GM18870 (cell line): ENCODE measurements at regions not wholly inside any gene's neighbourhood (a gene's known extent, or its start where the extent isn't known, plus 50 kb on each side); places are given as distances from the start of the nearest gene placed in this dataset.

Experiments used
- ATAC-seq: cut with Tn5 transposase; IDR thresholded peaks from one replicate; pipeline ENCODE4 v1.9.1; 2021; ENCODE audit warnings: moderate library complexity; ENCODE audit not compliant: unreplicated experiment

GRCh38 chr4:45119376-45119775, 393.0 kb upstream of the GNPDA2 start:
- ATAC-seq: no peak

- ATAC-seq: no peak
Measured at GRCh38 chr4:45102716-45103115, 376.4 kb upstream of the GNPDA2 start.

- no peak for ATAC-seq
Measured at GRCh38 chr4:45100956-45101818, 374.8 kb upstream of the GNPDA2 start.

DNA sequence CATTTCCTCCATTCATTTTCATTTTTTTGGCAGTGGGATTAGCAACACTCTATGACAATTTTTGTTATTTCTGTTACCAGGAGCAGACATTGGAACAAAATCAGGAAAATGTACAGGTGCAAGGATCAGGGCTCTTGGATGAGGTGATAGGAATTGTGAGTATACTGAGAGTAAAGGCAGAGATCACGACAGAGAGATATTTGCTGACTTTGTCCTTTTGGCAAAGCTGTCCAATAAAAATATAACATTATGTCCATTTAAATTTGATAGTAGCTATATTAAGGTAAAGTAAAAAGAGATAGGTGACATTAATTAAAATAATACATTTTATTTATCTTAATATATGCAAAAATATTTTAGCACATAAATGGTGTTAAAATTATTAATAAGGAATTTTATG, 373.1 kb upstream of the GNPDA2 start:
- ATAC-seq: no peak

DNA sequence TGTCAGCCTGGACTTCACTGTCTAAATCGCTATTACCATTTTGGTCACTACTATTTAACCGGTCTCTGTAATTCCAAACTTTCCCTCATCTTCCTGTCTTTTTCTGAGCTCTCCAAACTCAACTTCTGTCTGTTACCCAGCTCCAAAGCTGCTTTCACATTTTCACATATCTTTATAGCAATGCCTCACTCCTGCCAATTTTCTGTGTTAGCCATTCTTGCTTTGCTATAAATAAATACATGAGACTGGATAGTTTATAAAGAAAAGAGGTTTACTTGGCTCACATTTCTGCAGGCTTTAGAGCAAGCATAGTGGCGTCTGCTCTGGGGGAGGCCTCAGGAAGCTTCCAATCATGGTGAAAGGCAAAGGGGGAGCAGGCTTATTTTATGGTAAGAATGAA, 368.3 kb upstream of the GNPDA2 start:
- no peak for ATAC-seq

GRCh38 chr4:45082101-45082500, 355.7 kb upstream of the GNPDA2 start:
- ATAC-seq: no peak

- no peak for ATAC-seq
Measured at GRCh38 chr4:45079616-45080015, 353.3 kb upstream of the GNPDA2 start.

- ATAC-seq: no peak
Measured at GRCh38 chr4:45078201-45078600, 351.8 kb upstream of the GNPDA2 start.

GRCh38 chr4:45072981-45073380, 346.6 kb upstream of the GNPDA2 start:
- peak; percentile 84 for ATAC-seq

- no peak for ATAC-seq
Measured at GRCh38 chr4:45064741-45065140, 338.4 kb upstream of the GNPDA2 start.

DNA sequence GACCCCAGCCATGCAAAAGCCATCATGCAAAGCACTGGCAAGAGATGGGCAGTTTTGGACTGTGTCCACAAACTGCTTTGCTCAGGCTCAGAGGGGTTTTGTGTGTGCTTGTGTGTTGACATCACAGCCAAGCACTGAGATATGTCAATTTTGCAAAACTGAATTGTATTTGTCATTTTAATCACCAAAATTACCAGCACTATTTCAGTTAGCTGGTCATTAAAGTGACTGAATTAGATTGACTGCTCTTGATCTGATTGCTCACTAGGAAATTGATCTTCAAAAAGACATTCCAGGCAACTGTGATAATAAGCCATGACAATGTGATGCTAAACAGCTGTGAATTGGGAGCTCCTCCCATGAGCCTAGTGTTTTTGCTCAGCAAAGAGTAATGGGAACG, 337.3 kb upstream of the GNPDA2 start:
- ATAC-seq: no peak

- no peak for ATAC-seq
Measured at GRCh38 chr4:45062935-45063545, 336.7 kb upstream of the GNPDA2 start.

GRCh38 chr4:45043911-45044310, 317.6 kb upstream of the GNPDA2 start:
- no peak for ATAC-seq

DNA sequence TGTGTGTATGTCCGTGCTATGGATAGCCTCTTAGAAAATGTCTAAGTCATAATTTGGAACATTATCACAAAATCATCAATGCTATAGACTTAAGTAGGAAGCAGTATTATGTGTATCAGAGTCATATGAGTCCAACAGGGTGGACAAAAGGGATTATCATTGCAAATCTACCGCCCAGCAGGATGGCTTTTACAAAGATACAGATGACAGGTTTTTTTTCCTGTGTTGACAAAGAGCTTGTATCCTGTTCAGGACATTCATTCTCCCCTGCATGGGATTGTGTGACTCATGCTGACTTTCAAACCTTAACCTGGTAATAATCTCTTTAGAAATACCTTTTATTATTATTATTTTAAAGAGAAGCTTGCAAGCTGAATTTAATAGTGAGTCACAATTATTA, 310.3 kb upstream of the GNPDA2 start:
- ATAC-seq: no peak

DNA sequence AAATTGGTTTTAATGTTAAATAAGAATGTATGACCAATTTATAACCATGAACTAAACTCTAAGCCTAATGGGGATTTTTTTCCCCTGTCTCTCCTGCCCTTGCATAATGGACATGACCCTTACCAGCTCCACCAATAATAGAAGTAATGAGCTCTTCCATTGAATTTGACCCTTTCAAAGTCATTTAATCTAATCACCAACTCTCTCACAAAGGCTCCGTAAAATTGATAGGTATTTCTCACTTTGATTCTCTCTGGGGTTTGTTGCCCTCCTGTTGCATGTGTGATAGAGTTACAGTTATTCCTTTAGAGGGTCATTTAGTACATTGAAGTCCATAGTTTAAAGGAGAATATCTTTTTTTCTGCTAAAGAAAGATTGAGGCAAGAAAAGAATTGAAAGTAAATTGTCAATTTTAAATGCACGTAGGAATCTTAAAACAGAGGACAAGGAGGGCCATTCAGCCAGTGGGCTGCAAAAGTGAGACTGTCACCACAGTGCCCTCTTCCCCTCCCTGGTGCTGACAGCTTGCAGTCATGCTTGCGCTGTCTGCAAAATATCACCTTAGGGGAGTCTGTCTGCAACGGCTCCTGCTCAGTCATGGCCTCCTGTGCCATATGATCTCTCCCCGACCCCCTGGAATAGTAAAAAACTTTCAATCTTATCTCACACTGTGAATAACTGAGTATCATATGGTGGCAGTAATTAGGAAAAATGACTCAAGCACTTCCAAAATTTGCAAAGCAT, 307.5 kb upstream of the GNPDA2 start:
- ATAC-seq: no peak

DNA sequence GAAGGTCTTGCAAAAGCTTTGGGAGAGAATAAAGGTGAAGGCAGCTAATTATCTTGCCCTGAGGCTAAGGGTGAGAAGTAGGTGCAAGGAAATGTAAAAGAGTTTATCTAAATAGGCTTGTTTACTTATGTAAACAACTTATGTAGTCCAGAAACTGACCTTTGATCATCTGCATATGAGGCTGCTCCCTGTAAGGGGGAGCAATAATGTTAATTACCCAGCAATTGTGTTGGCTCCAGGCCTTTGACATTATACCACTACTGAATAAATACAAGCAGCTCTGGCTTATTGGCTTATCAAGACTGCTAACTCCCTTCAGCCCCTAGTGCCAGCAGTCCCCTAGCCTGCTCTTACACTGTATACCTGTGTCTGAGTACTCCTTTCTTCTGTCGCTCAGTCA, 303.7 kb upstream of the GNPDA2 start:
- no peak for ATAC-seq

- no peak for ATAC-seq
Measured at GRCh38 chr4:45007508-45007907, 281.2 kb upstream of the GNPDA2 start.

- ATAC-seq: no peak
Measured at GRCh38 chr4:45006078-45006477, 279.7 kb upstream of the GNPDA2 start.

- ATAC-seq: no peak
Measured at GRCh38 chr4:45004847-45005565, 278.6 kb upstream of the GNPDA2 start.

- no peak for ATAC-seq
Measured at GRCh38 chr4:45004326-45004725, 278.0 kb upstream of the GNPDA2 start.

DNA sequence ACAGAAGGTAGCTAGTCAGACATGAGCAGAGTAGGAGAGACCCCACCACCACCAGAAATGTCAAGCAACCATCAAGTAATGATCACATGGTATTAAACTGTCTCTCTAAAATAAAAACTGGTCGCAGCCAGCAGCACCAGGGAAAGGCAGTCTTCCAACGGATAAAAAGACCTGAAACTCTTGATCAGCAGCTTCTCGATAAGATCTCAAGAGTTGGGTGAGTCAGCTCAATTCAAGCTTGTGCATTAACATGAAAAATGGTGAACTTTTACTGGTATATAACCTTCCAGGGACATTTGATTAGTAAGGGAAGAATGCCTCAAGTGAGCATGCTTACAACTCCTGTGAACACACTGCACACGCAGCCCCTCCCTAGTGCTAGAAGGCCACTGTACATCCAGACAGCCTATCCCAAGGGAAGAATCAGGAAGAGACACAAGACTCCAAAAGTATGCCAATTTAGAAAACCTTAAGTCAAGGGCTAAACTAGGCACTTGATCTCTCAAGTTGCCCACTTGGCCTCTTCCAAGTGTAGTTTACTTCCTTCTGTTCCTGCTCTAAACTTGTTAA, 270.0 kb upstream of the GNPDA2 start:
- no peak for ATAC-seq
